ENCODE measurements at regions not wholly inside any gene's neighbourhood (a gene's known extent, or its start where the extent isn't known, plus 50 kb on each side); places are given as distances from the start of the nearest gene placed in this dataset.

DNA sequence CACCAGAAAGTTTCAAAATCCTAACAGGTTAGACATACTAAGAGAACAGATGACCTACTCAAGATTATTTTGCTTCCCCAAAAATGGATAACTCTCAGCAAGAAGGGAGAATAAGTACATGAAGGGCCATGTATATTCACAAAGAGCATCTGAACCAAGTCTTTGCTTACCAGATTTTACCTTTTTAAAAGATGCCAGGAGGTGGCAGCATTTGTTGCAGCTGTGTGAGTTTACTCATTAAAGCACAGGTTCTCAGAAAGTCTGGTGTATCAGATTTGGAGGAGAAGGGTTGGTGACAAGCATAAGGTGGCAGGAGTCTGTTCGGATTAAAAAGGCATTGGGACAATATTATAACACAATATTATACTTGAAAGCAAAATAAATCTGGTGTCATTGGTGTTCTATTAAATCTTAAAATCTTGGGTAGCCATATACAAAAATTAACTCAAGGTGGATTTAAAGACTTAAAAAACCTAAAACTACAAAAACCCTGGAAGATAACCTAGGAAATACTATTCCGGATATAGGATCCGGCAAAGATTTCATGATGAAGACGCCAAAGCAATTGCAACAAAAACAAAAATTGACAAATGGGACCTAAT, 51.3 kb upstream of the NFKB1 start:
- Histone ChIP-seq H3K9me3 (no peaks in the 10 kb centered on the region), H3K36me3 (no peaks in the 10 kb centered on the region), H3K4me3 (no peak overlapping the region), H3K27me3 (ENCODE audit: low read depth) (no peaks in the 10 kb centered on the region), H3K27ac (no peak overlapping the region), H3K4me1 (peaks cover 4% of the 10 kb centered on the region)
- TF ChIP-seq, protein P1, sequence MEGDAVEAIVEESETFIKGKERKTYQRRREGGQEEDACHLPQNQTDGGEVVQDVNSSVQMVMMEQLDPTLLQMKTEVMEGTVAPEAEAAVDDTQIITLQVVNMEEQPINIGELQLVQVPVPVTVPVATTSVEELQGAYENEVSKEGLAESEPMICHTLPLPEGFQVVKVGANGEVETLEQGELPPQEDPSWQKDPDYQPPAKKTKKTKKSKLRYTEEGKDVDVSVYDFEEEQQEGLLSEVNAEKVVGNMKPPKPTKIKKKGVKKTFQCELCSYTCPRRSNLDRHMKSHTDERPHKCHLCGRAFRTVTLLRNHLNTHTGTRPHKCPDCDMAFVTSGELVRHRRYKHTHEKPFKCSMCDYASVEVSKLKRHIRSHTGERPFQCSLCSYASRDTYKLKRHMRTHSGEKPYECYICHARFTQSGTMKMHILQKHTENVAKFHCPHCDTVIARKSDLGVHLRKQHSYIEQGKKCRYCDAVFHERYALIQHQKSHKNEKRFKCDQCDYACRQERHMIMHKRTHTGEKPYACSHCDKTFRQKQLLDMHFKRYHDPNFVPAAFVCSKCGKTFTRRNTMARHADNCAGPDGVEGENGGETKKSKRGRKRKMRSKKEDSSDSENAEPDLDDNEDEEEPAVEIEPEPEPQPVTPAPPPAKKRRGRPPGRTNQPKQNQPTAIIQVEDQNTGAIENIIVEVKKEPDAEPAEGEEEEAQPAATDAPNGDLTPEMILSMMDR (IDR thresholded peaks at IDR 0.05): peak; percentile 61
- ATAC-seq (peak; percentile 67 to 83), DNase-seq (no peak)
- intact Hi-C loops (cut with DNase I): loop anchor here (10.0 kb wide), 1 partner anchor 135 kb away; no protein-coding TSS in a partner anchor

DNA sequence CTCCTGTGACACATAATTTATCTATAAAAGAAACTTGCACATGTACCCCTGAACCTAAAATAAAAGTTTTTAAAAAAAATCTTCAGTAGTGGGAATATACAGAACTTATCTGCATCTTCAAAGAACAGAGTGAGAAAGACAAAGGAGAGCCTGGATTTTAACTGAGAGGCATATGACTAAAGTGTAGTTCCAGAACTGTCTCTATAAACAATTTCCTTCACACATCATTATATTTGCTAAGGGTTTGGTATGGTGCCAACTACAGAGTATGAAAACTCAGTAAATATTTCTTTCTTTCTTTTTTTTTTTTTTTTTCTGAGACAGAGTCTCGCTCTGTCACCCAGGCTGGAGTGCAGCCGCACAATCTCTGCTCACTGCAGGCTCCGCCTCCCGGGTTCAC, 49.9 kb upstream of the NFKB1 start:
- no peak overlapping the region for H3K27ac ChIP-seq
- intact Hi-C loops (cut with DNase I): loop anchor here (10.0 kb wide), 1 partner anchor 134 kb away; no protein-coding TSS in a partner anchor

More for the DNA sequence above, 49.9 kb upstream of the NFKB1 start:
- H3K4me1 ChIP-seq: peaks cover 7% of the 10 kb centered on the region
- H3K9me3 ChIP-seq: no peaks in the 10 kb centered on the region
- TF ChIP-seq, protein P1 (IDR thresholded peaks at IDR 0.05): no peak
- DNase-seq (no peak), ATAC-seq (peak; percentile 23 to 51)
- no peak overlapping the region for H3K4me3 ChIP-seq
- H3K27me3 ChIP-seq (ENCODE audit: low read depth): no peaks in the 10 kb centered on the region
- no peaks in the 10 kb centered on the region for H3K36me3 ChIP-seq
